GM18502 (cell line): ENCODE measurements at regions not wholly inside any gene's neighbourhood (a gene's known extent, or its start where the extent isn't known, plus 50 kb on each side); places are given as distances from the start of the nearest gene placed in this dataset.

Experiments
- ATAC-seq: cut with Tn5 transposase; IDR thresholded peaks from one replicate; pipeline ENCODE4 v1.9.1; 2021; ENCODE audit warnings: mild to moderate bottlenecking; ENCODE audit not compliant: unreplicated experiment, poor library complexity

DNA sequence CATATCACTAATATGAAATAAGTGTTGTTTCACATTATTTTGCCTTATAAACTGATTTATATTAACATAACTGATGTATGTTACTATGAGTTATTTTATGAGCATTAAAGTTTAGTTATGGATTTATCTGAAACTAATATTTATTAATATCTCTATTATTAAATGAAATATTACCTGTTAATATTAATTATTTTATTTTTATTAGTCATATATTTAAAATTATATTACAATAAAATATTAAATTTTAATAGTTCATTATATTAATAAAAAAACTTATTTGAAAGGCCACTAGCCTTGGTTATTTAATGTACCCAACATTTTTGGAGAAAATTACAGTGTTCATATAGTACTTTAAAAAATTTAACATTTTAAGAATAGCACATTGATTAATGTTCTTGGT is 1643.4 kb upstream of the MIR17HG start:
- ATAC-seq, result no peak

DNA sequence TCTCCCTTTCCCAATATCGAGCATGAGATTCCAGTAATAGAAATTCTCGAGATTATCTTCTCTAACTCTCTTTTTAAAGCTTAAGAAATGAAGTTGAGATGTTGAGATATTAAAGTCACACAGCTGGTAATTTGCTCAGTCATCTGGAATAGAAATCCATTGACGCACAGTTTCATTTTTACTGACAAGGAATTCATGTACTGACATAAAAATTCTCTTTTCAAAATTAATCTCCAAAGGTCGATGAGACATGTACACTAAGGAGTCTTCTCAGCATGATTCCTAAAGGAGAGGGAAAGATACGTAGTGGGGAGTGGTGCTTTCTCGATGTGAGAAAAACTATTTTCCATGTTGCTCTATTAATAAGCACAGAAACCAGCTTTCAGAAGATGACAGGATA is 1639.5 kb upstream of the MIR17HG start:
- ATAC-seq, result no peak

DNA sequence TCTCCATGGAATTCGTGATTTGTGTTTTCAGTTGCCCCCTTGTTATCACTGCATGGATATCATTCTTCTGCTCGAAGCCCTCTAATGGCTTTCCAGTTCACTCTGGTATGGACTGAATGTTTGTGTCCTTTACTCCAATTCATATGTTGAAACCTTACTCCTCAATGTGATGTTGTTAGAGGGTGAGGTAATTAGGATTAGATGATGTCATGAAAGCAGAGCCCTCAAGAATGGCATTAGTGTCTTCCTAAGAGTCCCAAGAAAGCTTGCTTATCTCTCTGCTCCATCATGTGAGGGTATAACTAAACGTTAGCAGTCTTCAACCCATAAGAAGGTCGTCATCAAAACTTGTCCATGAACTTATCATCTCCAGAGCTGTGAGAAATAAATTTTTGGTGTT is 1626.3 kb upstream of the MIR17HG start:
- ATAC-seq, result no peak

DNA sequence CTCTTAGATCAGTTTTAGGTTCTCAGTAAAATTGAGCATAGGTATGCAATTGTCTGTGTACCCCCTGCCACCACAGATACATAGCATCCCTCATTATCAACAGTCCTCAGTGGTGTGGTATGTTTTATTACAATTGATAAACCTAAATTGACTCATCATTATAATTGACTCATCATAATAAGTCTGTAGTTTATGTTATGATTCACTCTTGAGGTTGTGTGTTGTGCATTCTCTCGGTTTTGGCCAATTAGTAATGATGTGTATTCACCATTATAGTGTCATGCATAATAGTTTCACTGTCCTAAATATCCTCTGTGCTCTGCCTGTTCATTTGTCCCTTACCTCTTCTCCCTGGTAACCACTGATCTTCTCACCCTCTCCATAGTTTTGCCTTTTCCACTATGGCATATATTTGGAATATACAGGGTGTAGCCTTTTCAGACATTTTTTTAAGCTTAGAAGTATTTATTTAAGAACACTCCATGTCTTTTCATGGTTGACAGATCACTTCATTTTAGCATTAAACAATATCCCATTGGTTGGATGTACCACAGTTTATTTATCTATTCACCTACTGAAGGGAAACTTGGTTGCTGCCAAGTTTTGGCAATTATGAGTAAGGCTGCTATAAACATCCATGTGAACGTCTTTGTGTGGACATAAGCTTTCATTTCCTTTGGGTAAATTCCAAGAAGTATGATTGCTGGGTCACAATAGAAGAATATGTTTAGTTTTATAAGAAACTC is 1620.6 kb upstream of the MIR17HG start:
- no peak for ATAC-seq

DNA sequence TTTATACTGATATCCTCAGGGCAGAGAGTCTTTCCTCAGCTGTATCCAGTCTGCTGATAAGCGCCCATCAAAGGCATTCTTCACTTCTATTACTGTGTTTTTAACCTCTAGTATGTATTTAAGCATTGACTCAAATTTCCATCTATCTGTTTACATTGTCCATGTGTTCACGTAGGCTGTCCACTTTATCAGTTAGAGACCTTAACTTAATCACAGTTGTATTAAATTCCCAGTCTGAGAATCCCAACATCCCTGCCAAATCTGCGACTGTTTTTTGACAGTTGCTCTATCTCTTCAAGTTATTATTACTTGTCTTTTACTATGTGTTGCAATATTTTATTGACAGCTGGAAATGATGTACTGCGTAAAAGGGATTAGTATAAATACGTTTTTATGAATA is 1613.7 kb upstream of the MIR17HG start:
- ATAC-seq, result no peak

DNA sequence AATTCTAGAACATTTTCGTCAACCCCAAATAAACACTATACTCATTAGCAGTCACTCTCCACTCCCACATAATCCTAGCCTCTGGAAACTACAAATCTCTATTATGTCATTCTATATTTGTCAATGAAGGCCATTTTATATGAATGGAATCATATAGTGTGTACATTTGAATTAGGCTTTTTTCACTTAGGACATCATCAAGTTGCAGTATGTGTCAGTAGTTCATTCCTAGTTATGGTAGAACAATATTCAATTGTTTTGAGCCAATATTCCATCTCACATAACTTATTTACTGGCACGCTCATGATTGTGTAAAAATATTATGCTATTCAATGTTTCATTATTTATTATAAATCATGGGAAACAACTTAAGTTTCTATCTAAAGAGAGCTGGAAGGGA is 1610.4 kb upstream of the MIR17HG start:
- ATAC-seq, result no peak

DNA sequence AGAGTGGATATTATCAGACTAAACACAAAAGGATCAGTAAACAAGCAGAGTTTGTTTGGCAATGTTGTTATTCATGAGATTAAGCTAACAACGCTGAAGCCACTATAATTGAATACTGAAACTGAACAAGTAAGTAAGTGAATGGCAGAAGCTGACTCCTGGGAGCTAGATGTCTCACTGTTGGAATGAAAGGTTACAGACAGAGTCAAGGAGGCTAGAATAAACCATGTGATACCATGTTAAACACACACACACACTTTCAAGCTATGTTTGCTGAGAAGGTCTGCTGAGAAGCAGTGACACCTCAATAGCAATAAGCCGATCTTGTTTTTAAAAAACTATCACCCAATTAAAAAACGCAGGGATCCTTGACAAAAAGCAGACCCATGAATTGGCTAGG is 1609.4 kb upstream of the MIR17HG start:
- no peak for ATAC-seq

DNA sequence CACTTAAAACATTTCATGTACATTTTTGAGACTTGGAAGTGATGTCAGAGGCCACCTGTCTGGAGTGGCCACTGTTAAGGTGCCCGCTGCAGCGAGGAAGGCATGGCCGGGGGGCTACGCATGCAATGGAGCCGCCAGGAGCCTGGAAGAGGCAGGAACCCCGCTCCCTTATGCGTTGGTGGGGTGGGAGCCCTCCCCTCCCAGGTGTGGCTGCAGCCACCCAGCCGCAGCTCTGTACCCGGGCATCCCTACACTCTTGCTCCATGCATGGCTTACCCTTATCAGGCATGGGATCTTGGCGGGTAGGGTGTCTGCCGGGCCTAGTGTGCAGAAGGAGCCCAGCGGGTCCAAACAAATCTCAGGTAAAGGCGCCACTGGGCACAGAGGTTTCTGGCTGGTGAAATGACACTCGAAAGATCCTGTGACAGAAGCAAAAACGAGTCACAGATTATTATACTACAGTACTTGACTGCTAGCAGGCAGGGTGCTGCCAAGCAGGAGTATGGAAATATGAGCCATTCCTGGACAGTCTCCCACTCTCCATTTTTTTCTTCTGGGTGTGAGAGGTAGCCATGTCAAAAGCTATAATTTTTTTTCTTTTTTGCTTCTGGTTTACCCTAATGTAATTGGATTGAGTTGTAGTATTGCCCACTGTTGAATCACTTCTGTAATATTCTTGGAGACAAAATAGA is 1606.3 kb upstream of the MIR17HG start:
- no peak for ATAC-seq

DNA sequence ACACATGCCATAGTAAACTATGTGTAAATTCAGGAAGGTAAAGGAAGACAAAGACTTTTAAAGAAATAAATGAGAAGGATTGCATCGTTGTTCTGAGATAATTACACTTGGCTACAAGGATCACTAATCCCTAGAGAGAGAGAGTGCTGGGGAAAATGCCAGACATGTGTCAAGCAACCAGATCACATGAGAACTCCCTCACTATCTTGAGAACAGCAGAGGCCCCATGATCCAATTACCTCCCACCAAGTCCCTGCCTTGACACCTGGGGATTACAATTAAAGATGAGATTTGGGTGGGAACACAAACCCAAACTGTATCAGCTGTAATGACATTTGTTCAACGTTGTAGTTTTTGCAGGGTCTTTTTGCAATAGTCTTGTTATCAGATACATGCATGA is 1600.9 kb upstream of the MIR17HG start:
- no peak for ATAC-seq

DNA sequence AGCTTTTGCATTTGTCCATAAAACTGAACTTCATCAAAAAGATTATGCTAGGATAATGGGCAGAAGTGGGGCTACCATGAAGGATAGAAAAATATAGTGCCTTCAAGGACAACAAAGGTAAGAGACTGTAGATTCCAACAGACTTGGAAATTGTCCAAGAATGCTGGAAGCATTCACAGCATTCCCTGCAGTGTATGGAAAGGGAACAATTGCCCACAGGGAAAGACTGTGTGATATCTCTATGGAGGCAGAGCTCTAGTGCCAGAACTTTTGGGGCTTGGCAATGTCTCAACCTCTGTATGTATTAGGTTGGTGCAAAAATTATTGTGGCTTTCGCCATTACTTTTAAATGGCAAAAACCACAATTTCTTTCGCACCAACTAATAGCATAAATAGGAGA is 1598.8 kb upstream of the MIR17HG start:
- no peak for ATAC-seq

DNA sequence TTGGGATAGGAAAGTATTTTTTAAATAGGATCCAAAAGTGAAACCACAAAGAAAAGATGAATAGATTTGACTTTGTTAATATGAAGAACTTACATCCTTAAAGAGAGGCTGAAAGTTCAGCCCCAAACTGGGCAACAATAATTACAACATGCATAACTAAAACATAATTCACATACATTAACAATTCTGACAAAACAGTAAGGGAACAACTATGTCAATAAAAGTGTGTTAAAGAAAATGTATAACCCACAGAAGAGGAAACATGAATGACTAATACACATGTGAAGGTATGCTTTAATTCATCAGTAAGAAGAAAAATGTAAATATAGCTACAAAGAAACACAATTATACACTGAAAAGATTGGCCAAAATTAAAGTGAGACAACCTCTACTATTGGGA is 1597.6 kb upstream of the MIR17HG start:
- no peak for ATAC-seq

DNA sequence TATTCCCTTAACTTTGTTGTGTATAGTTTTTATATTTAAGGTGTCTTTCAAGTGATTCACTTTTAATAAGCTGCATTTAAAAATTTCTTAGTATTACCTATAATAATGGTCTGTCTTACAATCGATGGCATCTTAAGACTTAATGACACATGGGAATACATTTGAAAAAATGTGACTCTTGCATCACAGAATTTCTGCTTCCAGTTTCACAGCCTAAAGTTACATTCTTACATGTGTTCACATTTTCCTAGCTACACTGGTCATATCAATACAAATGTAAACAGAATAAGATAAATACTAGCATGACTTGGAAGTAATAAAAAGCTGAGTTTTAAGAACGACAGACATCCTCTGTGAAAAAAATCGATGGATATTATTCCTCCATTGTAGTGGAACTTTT is 1597.1 kb upstream of the MIR17HG start:
- no peak for ATAC-seq

DNA sequence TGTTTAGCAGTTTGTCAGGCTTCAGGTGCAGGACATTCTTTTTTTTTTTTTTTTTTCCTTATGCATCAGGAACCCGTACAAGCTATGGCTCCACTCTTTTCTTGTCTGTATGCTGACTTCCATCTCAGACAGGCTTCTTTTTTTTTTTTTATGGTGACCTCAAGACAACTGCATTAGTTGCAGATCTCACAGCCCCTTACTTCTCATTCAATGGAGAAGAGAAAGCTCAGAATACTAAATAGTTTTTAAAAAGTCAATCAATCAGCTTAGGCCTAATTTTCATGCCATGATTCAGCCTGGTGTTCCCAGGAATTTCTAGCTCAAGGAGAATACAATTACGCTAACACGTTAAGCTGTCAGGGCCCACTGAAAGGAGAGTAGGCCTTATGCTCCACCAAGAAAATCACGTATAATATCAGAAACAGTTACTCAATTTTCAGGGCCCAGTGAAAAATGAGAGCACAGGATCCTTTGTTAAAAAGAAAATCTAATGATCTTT is 1596.0 kb upstream of the MIR17HG start:
- no peak for ATAC-seq

DNA sequence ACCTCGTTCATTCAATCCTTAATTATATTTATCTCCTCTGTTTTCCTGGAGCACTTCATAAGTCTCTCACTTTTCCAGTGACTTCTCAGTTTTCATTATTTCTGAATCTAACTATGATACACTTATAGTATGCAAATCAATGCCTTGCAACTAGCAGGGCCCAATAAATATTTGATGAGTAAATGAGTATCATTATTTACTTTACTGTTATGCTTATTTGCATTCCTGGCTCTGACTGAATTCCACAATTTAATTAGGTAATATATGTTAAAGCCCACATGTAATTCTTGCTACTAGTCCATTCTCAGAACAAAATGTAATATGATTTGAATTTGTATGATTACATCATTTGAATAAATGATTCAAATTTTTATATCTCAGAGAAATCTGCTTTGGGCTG is 1595.1 kb upstream of the MIR17HG start:
- ATAC-seq, result no peak

DNA sequence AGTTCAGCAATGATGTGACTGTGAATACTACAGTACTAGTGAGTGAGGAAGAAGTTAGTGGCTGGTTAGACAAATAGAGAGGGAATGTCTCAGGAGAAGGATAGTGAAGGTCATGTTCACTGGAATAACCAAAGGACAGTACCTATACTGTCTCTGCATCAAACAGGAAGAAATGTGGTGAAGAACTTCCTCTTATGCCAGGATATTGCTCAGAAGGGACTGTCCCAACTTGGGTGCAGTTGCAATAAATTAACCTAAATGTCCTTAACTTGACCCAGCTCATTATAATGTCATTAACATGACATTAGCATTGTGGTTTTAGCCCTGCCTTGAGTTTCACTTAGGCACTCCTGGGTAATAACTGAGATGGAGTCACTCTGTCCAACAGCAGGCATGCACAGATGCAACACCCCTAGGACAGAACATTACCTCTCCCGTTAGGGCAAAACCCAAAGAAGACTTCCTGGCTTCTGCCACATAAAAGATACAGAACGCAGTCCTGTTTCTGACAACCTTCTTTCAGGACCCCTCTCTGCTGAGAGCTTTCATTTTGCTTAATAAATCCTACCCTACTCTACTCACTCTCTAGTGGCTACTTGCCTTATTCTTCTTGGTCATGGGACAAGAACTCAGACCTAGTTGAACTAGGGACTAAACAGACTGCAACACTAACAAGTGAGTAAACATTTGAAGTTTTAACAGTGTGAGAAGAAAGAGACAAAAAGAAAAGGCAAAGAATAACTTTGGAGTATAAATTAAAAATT is 1591.6 kb upstream of the MIR17HG start:
- ATAC-seq, result no peak

DNA sequence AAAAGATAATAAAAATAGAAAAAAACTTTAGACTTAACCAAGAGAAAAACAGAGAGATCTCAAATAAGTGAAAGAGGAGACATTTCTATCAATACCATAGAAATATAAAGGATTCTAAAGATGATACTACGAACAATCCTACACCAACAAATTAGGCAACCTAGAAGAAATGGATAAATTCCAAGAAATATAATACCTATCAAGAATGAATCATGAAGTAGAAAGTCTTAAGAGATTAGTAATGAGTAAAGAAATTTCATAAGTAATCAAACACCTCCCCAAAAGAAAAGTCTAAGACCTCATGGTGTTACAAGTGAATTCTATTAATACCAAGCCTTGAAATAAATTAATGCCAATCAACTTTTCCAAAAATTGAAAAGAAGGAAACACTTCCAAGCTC is 1584.5 kb upstream of the MIR17HG start:
- ATAC-seq, result no peak

DNA sequence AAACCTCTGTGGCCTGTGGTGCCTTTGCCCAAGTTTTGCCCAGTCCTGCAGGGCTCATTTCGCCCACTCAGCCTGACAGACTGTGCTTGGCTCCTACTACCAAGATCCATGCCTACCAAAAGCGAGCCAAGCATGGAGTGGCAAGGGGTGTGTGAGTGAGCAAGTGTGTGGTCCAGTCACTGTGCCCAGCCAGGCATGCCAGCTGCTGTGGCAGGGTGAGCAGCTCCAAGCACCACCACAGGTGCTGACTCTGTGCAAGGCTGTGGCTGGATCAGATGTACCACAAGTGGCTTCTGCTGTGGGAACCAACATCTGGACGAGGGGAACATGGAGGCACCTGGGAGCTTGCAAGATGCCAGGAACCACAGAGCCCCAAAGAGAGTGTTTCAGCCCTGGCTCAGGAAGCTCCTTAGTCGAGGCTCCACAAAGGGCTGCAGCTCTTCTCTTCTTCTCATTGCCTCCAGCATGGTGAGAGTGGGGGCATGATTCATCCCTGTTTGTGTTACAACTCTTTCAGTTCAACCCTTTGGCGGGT is 1564.2 kb upstream of the MIR17HG start:
- no peak for ATAC-seq

DNA sequence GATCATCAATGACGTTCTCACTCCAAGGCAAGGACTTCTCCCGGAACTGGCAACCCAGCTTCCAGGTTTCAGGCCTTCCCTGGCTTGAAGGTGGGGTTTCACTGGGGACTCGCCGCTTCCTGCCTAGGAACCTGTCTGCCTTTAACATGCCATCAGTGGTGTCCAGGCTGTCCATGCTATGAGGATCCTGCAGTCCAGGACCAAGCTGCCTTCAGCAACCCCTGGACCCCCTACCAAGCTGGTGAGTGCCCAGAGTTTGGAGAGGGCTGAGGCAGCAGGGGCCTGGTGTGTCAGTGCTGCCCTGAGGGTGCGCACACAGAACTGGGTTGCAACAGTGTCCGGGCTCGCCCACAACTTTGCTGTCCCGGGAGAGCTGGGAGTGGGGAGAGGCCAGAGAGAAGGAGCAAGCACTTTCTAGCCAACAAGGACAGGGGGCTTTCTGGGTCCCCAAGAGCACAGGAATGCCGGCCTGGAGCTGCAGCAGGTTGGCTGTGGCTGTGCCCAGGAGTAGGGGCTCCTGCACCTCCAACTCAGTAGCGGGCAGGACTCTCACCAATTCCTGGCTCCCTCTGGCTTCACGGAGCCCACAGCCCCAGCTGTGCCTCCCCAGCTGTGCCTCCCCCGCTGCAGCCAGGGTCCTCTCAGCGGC is 1563.2 kb upstream of the MIR17HG start:
- no peak for ATAC-seq

DNA sequence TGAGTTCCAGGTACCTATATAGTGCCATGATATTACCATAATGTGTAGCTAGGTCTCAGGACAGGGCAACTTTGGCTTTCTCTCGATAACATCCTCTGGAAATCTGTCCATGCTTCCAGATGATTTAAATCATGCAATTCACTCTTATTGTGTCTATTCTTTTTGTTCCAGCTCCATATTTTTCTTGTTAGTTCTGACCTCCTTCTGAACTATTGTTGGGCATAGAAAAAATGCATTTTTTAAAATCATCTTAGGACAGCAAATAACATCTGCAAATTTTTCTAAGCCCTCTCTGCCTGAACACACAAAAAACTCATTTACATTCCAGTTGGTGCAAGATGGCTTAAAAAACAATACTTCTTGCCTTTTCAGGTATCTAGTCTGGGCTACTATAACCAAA is 1561.0 kb upstream of the MIR17HG start:
- ATAC-seq, result no peak

DNA sequence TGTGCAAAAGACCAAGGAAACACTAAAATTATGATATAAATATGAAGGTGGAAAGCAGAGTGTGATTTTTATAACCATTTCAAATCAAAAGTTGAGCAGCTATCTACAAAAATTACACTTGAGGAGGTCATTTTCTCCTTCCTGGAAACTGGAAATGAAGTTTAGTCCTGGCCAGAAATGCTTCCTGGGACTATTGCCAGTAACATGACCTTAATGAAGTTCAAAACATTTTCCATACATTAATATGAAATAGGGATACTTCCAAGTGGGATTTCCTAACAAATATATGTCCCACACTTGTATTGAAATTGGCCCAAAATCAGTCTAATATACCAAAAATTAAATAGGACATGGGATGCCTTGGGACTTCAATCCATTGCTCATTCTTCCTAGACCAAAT is 1556.8 kb upstream of the MIR17HG start:
- no peak for ATAC-seq
